BE2C (cell line): ENCODE measurements at regions not wholly inside any gene's neighbourhood (a gene's known extent, or its start where the extent isn't known, plus 50 kb on each side); places are given as distances from the start of the nearest gene placed in this dataset.

Experiments used
- DNase-seq: peaks from one replicate; pipeline ENCODE4 v3.0.0-alpha.2; 2020
- H3K27me3 ChIP-seq: fragments of 250-450 bp; sonication (Bioruptor Pico); 2 replicates; pipeline ENCODE4 v1.5.1; 2020; ENCODE audit warnings: mild to moderate bottlenecking
- H3K36me3 ChIP-seq: fragments of 250-450 bp; sonication (Bioruptor Pico); 2 replicates; pipeline ENCODE4 v1.5.1; 2020; ENCODE audit warnings: mild to moderate bottlenecking
- H3K4me1 ChIP-seq: fragments of 250-450 bp; sonication (Bioruptor Pico); 2 replicates; pipeline ENCODE4 v1.5.1; 2020
- H3K4me3 ChIP-seq: 2 replicates; pipeline ENCODE4 v1.5.1; 2011; ENCODE audit warnings: low read depth, low read length
- H3K9me3 ChIP-seq: fragments of 250-450 bp; sonication (Bioruptor Pico); 2 replicates; pipeline ENCODE4 v1.5.1; 2020
- TF ChIP-seq, protein P1 (sequence below): IDR thresholded peaks from 2 replicates; pipeline ENCODE4 v1.5.1; 2012; ENCODE audit warnings: mild to moderate bottlenecking, low read depth, low read length

DNA sequence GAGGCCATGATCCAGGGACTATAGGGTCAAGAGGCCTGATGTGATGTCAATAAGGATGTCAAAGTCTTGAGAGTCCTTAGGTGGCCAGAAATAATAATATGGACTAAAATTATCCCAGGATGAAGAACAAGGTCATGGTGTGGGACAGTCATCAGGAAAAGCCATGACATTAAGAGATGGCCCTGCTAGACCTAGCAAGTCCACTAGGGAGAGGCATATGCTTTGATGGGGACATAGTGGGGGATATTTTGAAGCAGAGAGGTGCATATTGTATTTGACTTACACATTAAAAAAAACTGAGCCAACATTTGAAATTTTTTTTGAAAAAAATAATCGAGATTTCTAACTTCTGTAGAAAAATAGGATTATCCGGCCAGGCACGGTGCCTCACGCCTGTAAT lies 53.3 kb upstream of the CXCR4 start:
- H3K36me3 ChIP-seq = no peaks in the 10 kb centered on the region
- H3K27me3 ChIP-seq = no peaks in the 10 kb centered on the region
- H3K4me1 ChIP-seq = no peaks in the 10 kb centered on the region
- H3K4me3 ChIP-seq = no peak overlapping the region
- H3K9me3 ChIP-seq = no peaks in the 10 kb centered on the region
- no peak for DNase-seq
- TF ChIP-seq, protein P1, sequence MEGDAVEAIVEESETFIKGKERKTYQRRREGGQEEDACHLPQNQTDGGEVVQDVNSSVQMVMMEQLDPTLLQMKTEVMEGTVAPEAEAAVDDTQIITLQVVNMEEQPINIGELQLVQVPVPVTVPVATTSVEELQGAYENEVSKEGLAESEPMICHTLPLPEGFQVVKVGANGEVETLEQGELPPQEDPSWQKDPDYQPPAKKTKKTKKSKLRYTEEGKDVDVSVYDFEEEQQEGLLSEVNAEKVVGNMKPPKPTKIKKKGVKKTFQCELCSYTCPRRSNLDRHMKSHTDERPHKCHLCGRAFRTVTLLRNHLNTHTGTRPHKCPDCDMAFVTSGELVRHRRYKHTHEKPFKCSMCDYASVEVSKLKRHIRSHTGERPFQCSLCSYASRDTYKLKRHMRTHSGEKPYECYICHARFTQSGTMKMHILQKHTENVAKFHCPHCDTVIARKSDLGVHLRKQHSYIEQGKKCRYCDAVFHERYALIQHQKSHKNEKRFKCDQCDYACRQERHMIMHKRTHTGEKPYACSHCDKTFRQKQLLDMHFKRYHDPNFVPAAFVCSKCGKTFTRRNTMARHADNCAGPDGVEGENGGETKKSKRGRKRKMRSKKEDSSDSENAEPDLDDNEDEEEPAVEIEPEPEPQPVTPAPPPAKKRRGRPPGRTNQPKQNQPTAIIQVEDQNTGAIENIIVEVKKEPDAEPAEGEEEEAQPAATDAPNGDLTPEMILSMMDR = no peak

DNA sequence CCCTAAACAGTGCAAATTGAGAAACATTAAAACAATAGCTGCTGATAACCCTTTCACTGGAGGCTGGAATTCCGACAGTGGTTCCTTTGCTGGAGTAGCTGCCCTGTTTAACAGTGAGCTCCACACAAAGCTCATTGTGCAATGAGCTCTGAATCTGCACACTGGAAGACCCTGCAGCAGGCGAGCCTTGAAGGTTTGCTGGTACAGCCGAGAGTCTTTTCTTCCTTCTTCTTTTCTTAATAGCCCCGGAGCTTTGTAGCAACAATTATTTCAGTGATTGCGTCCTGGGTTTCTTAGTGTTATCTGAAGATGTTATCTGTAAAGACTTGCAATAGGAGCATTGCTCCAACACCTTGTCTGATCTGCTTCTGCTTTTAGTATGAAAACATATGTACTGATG lies 50.8 kb upstream of the CXCR4 start:
- Histone ChIP-seq H3K4me3 (no peak overlapping the region), H3K27me3 (no peaks in the 10 kb centered on the region), H3K36me3 (no peaks in the 10 kb centered on the region), H3K4me1 (no peaks in the 10 kb centered on the region), H3K9me3 (no peaks in the 10 kb centered on the region)
- DNase-seq = no peak
- TF ChIP-seq, protein P1 = no peak

DNA sequence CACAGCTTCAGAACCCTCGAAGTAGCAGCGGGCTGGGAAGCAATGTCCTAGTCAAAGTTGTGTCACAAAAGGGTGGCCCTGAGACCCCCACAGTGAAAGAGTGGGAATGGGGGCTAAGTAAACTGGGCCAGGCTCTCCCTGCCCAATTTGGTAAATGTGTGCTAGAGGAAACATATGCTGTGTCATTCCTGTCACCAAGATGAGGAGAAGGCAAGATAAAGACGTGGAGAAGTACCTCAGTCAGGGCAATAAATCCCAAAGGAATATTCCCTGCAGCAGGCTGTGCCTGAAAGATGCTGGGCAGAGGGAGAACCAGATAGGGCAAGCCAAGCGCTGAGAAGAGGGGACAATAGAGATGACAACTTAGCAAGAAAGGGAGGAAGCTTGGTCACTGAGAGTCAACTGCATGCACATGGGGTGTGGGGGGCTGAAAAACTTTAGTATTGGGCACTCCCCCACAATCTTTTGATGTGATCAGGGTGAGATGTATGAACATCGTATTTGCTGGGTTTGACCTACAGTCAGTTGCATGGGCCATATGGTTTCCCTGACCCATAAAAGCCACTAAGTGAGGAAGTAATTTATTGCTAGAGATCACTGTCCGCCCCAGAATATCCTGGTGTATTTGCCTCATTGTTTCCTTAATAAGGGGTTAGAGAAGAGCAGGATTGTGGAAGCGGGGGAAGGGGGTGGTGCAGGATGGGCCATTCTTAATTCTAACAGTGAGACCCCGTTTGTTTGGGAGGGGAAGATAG lies 49.9 kb upstream of the CXCR4 start:
- H3K4me3 ChIP-seq = no peak overlapping the region
- no peaks in the 10 kb centered on the region for H3K27me3 ChIP-seq
- DNase-seq = no peak
- H3K36me3 ChIP-seq = no peaks in the 10 kb centered on the region
- H3K9me3 ChIP-seq = no peaks in the 10 kb centered on the region
- H3K4me1 ChIP-seq = no peaks in the 10 kb centered on the region
- TF ChIP-seq, protein P1 = no peak
